ENCODE measurements at regions not wholly inside any gene's neighbourhood (a gene's known extent, or its start where the extent isn't known, plus 50 kb on each side); places are given as distances from the start of the nearest gene placed in this dataset.

DNA sequence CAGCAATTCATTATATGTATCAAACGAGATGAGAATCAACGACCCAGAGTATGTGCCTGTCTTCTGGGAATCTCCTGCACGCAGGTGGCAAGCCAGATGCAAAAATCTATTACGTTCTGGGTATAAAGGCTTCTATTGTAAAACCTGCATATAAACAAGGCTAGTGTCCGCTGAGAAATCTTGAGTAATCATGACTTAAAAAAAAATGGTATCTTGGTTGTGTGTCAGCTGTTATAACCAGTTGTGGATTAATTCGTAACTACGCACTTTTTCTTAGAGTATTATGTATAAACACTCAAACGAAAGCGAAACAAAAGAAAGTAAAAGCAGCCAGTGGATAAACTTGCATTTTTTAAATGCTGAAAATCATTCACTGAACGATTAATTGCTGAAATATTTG is 509.1 kb downstream of the RSL24D1 start:
- no peak overlapping the region for H3K27ac ChIP-seq (ENCODE audit: low read length)
- CTCF ChIA-PET: no interaction called here
- H3K4me1 Mint-ChIP-seq: no peaks in the 10 kb centered on the region
- DNase-seq: no peak
- 96% methylated on average over 4 of the region's 10 CpGs for WGBS (ENCODE audit: insufficient coverage)
- no peak overlapping the region for H3K27ac Mint-ChIP-seq
- H3K36me3 Mint-ChIP-seq: no peaks in the 10 kb centered on the region
- H3K9me3 ChIP-seq: no peaks in the 10 kb centered on the region
- no peaks in the 10 kb centered on the region for H3K27me3 ChIP-seq (replicated peaks in 1 of 2; ENCODE audit: control insufficient read depth in 2 of 2, extremely low read depth in 1 of 2, insufficient read depth in 2 of 2, low read length in 1 of 2)
- H3K27me3 Mint-ChIP-seq: no peaks in the 10 kb centered on the region
- peaks cover 0 to 4% (median 0%) of the 10 kb centered on the region in 3 donors for H3K9me3 Mint-ChIP-seq
- H3K4me3 ChIP-seq (ENCODE audit: control insufficient read depth in 1 of 2, extremely low read depth in 1 of 2, low read length in 1 of 2): no peak overlapping the region
- POLR2A ChIA-PET: no interaction called here
- H3K4me1 ChIP-seq (ENCODE audit: control insufficient read depth in 1 of 2, extremely low read depth in 1 of 2, insufficient read depth in 2 of 2, low read length in 2 of 2): no peaks in the 10 kb centered on the region
- H3K36me3 ChIP-seq (ENCODE audit: control insufficient read depth in 2 of 2, extremely low read depth in 1 of 2, insufficient read depth in 1 of 2, low read length in 1 of 2): no peaks in the 10 kb centered on the region
- ATAC-seq (replicated peaks in 1 of 4): no peak
- H3K4me3 Mint-ChIP-seq: no peak overlapping the region

Data from T-cell (primary cell).